Body of pancreas (tissue), 4 donors: ENCODE measurements at regions not wholly inside any gene's neighbourhood (a gene's known extent, or its start where the extent isn't known, plus 50 kb on each side); places are given as distances from the start of the nearest gene placed in this dataset.

ENCODE experiments used
- POLR2A ChIP-seq, 3 donors: fragments of 450-650 bp; IDR thresholded peaks; one replicate each; pipeline ENCODE4 v1.6.1; 2016; ENCODE audit warnings: antibody characterized with exemption in 3 of 3, mild to moderate bottlenecking in 2 of 3
- TF ChIP-seq, protein P1 (sequence below), 7 experiments: fragments of 450-650 bp in 4 of 7; fragments of 200-600 bp in 3 of 7; sonication (generic) in 3 of 7; IDR thresholded peaks; one replicate each; pipeline ENCODE4 v1.5.1; 2016 to 2019; ENCODE audit warnings: antibody characterized with exemption in 7 of 7

DNA sequence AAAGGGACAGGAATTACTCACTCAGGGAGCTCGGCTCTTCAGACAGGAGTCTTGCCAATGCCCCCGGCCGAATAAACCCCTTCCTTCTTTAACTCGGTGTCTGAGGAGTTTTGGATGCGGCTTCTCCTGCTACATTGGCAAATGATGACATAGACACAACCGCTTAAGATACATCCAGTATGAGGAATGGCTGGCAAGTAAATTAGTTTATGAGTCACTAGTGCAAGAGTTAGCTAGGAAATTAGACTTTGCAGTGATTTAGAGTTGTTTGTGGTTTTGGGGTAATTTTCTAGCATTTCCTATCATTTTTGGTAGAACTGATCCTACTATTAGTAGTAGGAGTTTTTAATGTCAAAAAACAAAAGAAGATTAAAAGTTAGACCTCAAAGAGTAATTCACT lies 166.2 kb downstream of the SLITRK1 start:
- TF ChIP-seq, protein P1, sequence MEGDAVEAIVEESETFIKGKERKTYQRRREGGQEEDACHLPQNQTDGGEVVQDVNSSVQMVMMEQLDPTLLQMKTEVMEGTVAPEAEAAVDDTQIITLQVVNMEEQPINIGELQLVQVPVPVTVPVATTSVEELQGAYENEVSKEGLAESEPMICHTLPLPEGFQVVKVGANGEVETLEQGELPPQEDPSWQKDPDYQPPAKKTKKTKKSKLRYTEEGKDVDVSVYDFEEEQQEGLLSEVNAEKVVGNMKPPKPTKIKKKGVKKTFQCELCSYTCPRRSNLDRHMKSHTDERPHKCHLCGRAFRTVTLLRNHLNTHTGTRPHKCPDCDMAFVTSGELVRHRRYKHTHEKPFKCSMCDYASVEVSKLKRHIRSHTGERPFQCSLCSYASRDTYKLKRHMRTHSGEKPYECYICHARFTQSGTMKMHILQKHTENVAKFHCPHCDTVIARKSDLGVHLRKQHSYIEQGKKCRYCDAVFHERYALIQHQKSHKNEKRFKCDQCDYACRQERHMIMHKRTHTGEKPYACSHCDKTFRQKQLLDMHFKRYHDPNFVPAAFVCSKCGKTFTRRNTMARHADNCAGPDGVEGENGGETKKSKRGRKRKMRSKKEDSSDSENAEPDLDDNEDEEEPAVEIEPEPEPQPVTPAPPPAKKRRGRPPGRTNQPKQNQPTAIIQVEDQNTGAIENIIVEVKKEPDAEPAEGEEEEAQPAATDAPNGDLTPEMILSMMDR (IDR thresholded peaks at IDR 0.05): no peak
- no peak for TF ChIP-seq POLR2A (IDR thresholded peaks at IDR 0.05)
